K562 (cell line): ENCODE measurements at regions not wholly inside any gene's neighbourhood (a gene's known extent, or its start where the extent isn't known, plus 50 kb on each side); places are given as distances from the start of the nearest gene placed in this dataset.

Experiments
- ATAC-seq: fragments of 200-7000 bp; cut with Tn5 transposase; 3 replicates; pipeline ENCODE4 v1.9.1; 2020; ENCODE audit warnings: moderate library complexity
- BruUV-seq: library from RNA; stranded (reverse); fragments of 400-500 nt; replicated peaks from 2 replicates; lab custom pipeline; 2021; lab: Mats Ljungman, UMichigan
- CTCF ChIA-PET: fragments of 300-600 bp; formaldehyde crosslinking; extraction: SDS; loops from one replicate; lab custom pipeline; 2021; ENCODE audit warnings: low intra/inter-chr PET ratio; lab: Yijun Ruan, JAX
- POLR2A ChIA-PET: fragments of 300-600, 350-650 bp; sonication (Branson Sonifier 250); formaldehyde crosslinking; extraction: SDS; loops from one replicate; lab custom pipeline; 2021; ENCODE audit warnings: antibody characterized with exemption, inconsistent platforms; lab: Yijun Ruan, JAX
- DNase-seq, 4 experiments: peaks; one replicate each; pipeline versions ENCODE4 v3.0.0 to v3.0.0-alpha.2; 2011 to 2018; ENCODE audit warnings: low spot score in 3 of 4, mixed read lengths in 3 of 4; ENCODE audit errors: extremely low read depth in 1 of 4
- FAIRE-seq: peaks from 2 replicates; lab custom pipeline; 2011; peaks lifted over from hg19 to GRCh38; lab: Jason Lieb, UNC
- H2AFZ ChIP-seq: 2 replicates; pipeline ENCODE4 v1.6.0; 2011; ENCODE audit warnings: low read depth, low read length, control low read depth, inconsistent platforms
- H3K27ac ChIP-seq: fragments of 200-600 bp; 3 replicates; pipeline ENCODE4 v1.8.0; 2011; ENCODE audit warnings: low read depth, mild to moderate bottlenecking, control low read depth, inconsistent platforms, low read length, moderate library complexity, mixed read lengths; ENCODE audit errors: extremely low read depth
- H3K27me3 ChIP-seq, 2 experiments: fragments of 300-600 bp in 1 of 2; 2 replicates in 1 of 2; 3 replicates in 1 of 2; pipeline versions ENCODE4 v1.6.0 to v1.8.0; 2011; ENCODE audit warnings: inconsistent platforms in 2 of 2, low read length in 2 of 2, mild to moderate bottlenecking in 1 of 2, mixed read lengths in 1 of 2, moderate library complexity in 1 of 2; ENCODE audit not compliant: control insufficient read depth in 2 of 2, insufficient read depth in 2 of 2
- H3K36me3 ChIP-seq: fragments of 300-600 bp; 3 replicates; pipeline ENCODE4 v1.8.0; 2011; ENCODE audit warnings: mild to moderate bottlenecking, low read length, inconsistent platforms; ENCODE audit not compliant: control insufficient read depth, insufficient read depth
- H3K4me1 ChIP-seq, 2 experiments: fragments of 200-600 bp in 1 of 2; replicated peaks in 1 of 2; 2 replicates in 1 of 2; 3 replicates in 1 of 2; pipeline versions ENCODE4 v1.5.1 to v1.8.0; 2011; ENCODE audit warnings: inconsistent platforms in 2 of 2, low read length in 2 of 2, mild to moderate bottlenecking in 1 of 2, mixed read lengths in 1 of 2, moderate library complexity in 1 of 2; ENCODE audit not compliant: control insufficient read depth in 2 of 2, insufficient read depth in 2 of 2
- H3K4me2 ChIP-seq: 2 replicates; pipeline ENCODE4 v1.6.1; 2011; ENCODE audit warnings: low read length, control low read depth, inconsistent platforms, mixed read lengths; ENCODE audit not compliant: insufficient read depth
- H3K4me3 ChIP-seq: fragments of 200-600 bp; sonication (generic), shearing (Covaris generic); 2 replicates; pipeline ENCODE4 v1.5.1; 2016; ENCODE audit warnings: control low read depth, inconsistent platforms
- H3K79me2 ChIP-seq: fragments of 200-600 bp; 3 replicates; pipeline ENCODE4 v1.8.0; 2011; ENCODE audit warnings: low read length, inconsistent platforms; ENCODE audit not compliant: control insufficient read depth, insufficient read depth
- H3K9ac ChIP-seq, 2 experiments: 2 replicates each; pipeline versions ENCODE4 v1.6.0 to v1.6.1; 2011; ENCODE audit warnings: low read depth in 2 of 2, low read length in 2 of 2, control low read depth in 1 of 2, inconsistent platforms in 1 of 2, mild to moderate bottlenecking in 1 of 2, mixed read lengths in 1 of 2; ENCODE audit not compliant: insufficient read depth in 1 of 2
- H3K9me1 ChIP-seq: one replicate; pipeline ENCODE4 v1.6.0; 2011; ENCODE audit warnings: inconsistent platforms, mild to moderate bottlenecking, low read length, moderate library complexity; ENCODE audit not compliant: control insufficient read depth, insufficient read depth
- H3K9me3 ChIP-seq: replicated peaks from 2 replicates; pipeline ENCODE4 v1.5.1; 2011; ENCODE audit warnings: low read depth, low read length, inconsistent platforms; ENCODE audit not compliant: control insufficient read depth, insufficient read depth
- H4K20me1 ChIP-seq: replicated peaks from 2 replicates; pipeline ENCODE4 v1.6.1; 2011; ENCODE audit warnings: low read length, inconsistent platforms, mixed read lengths; ENCODE audit not compliant: control insufficient read depth, insufficient read depth
- FOSL1 ChIP-seq: fragments of 200-800 bp; sonication (Bioruptor generic); conservative IDR thresholded peaks from 2 replicates; pipeline ENCODE4 v1.6.1; 2016; ENCODE audit warnings: missing genetic modification characterization, missing compliant biosample characterization
- MNT ChIP-seq, 2 experiments: fragments of 450-650 bp; conservative IDR thresholded peaks; 2 replicates each; pipeline ENCODE4 v1.6.1; 2017; ENCODE audit warnings: mild to moderate bottlenecking in 2 of 2, moderate library complexity in 2 of 2
- NCOA1 ChIP-seq: fragments of 450-650 bp; IDR thresholded peaks from 2 replicates; pipeline ENCODE4 v1.6.1; 2016; ENCODE audit warnings: low read depth
- PYGO2 ChIP-seq: fragments of 450-650 bp; IDR thresholded peaks from 2 replicates; pipeline ENCODE4 v1.6.1; 2016; ENCODE audit warnings: mild to moderate bottlenecking, missing genetic modification characterization, moderate library complexity, missing compliant biosample characterization
- TEAD1 ChIP-seq, 2 experiments: fragments of 450-650 bp in 1 of 2; sonication (generic) in 1 of 2; formaldehyde crosslinking; IDR thresholded peaks; 2 replicates each; pipeline versions ENCODE4 v1.4.0 to v1.8.0; 2020 to 2022; ENCODE audit warnings: mild to moderate bottlenecking in 2 of 2, missing genetic modification reagents in 1 of 2
- TRIM25 ChIP-seq: fragments of 450-650 bp; IDR thresholded peaks from 2 replicates; pipeline ENCODE4 v1.7.0; 2016; ENCODE audit warnings: borderline replicate concordance
- ZNF280A ChIP-seq: fragments of 450-650 bp; IDR thresholded peaks from 2 replicates; pipeline ENCODE4 v1.6.1; 2018; ENCODE audit warnings: mild to moderate bottlenecking, low read depth; ENCODE audit not compliant: partially characterized antibody
- ZNF740 ChIP-seq, 3 experiments: fragments of 200-800 bp in 1 of 3; sonication (Bioruptor generic) in 1 of 3; sonication (generic) in 1 of 3; formaldehyde crosslinking in 1 of 3; IDR thresholded peaks; 2 replicates each; pipeline versions ENCODE4 v1.6.1 to v1.8.0; 2016 to 2022; ENCODE audit warnings: mild to moderate bottlenecking in 2 of 3, missing compliant biosample characterization in 2 of 3, missing genetic modification characterization in 2 of 3, missing genetic modification reagents in 1 of 3
- WGBS: fragments of 100-300 bp; shearing (Covaris generic); methylation state at CpG from one replicate; pipeline ENCODE4 v1.1.6; 2016; ENCODE audit warnings: low coverage, mixed read lengths; ENCODE audit not compliant: insufficient coverage; ENCODE audit errors: missing lambda C conversion rate; 5-methylcytosine and 5-hydroxymethylcytosine counted together
- in situ Hi-C: fragments of 300-500 bp; cut with MboI; formaldehyde crosslinking; loops from 4 replicates; pipeline ENCODE4 v1.15.0; 2018; ENCODE audit warnings: inconsistent platforms, mixed read lengths
- intact Hi-C: fragments of 100-400 bp; cut with micrococcal nuclease; formaldehyde crosslinking; loops from 2 replicates; pipeline ENCODE4 v1.14.2; 2022

GRCh38 chr2:151096235-151096634 lies 165.4 kb downstream of the RBM43 start:
- FAIRE-seq (no peak), DNase-seq (no peak), ATAC-seq (no peak)
- Histone ChIP-seq H3K4me2 (no peak overlapping the region), H3K4me3 (no peak overlapping the region), H4K20me1 (no peaks in the 10 kb centered on the region), H3K9ac (no peak overlapping the region), H3K4me1 (no peaks in the 10 kb centered on the region), H3K79me2 (no peaks in the 10 kb centered on the region), H3K27ac (no peak overlapping the region), H3K36me3 (no peaks in the 10 kb centered on the region), H3K9me3 (no peaks in the 10 kb centered on the region), H3K27me3 (no peaks in the 10 kb centered on the region), H2AFZ (no peak overlapping the region), H3K9me1 (no peaks in the 10 kb centered on the region)
- 2% methylated on average over 3 of the region's 3 CpGs for WGBS
- BruUV-seq = no TSS peak
- intact Hi-C loops = no loop called here
- ChIA-PET POLR2A (interaction anchor here (0.8 kb wide), 1 partner anchor 8 kb away, joined by 3 read pairs; no protein-coding TSS in a partner anchor), CTCF (no interaction called here)
- in situ Hi-C loops = no loop called here
- TF ChIP-seq ZNF280A (no peak), FOSL1 (no peak), TEAD1 (CRISPR knock-in tag; IDR thresholded peaks at IDR 0.05) (no peak)

- no peaks in the 10 kb centered on the region for H3K27me3 ChIP-seq
- DNase-seq (no peak), ATAC-seq (no peak), FAIRE-seq (no peak)
- no peaks in the 10 kb centered on the region for H3K9me1 ChIP-seq
- BruUV-seq = no TSS peak
- no peaks in the 10 kb centered on the region for H4K20me1 ChIP-seq
- no peaks in the 10 kb centered on the region for H3K4me1 ChIP-seq
- no peak overlapping the region for H2AFZ ChIP-seq
- H3K36me3 ChIP-seq = no peaks in the 10 kb centered on the region
- H3K9me3 ChIP-seq = no peaks in the 10 kb centered on the region
- H3K4me3 ChIP-seq = no peak overlapping the region
- intact Hi-C loops (no loop called here), in situ Hi-C loops (no loop called here)
- no peaks in the 10 kb centered on the region for H3K79me2 ChIP-seq
- no peak overlapping the region for H3K9ac ChIP-seq
- no peak overlapping the region for H3K27ac ChIP-seq
- ChIA-PET CTCF (no interaction called here), POLR2A (no interaction called here)
- WGBS = 1% methylated on average over 3 of the region's 3 CpGs
- no peak overlapping the region for H3K4me2 ChIP-seq
- TF ChIP-seq NCOA1 (no peak), MNT (conservative IDR thresholded peaks at IDR 0.05) (no peak), PYGO2 (tag) (no peak), ZNF740 (CRISPR knock-in tag; IDR thresholded peaks at IDR 0.05) (no peak), ZNF740 (tag; IDR thresholded peaks at IDR 0.05) (no peak), TRIM25 (no peak)
Observed at GRCh38 chr2:151095463-151095862, 166.2 kb downstream of the RBM43 start.
